HepG2 (cell line): ENCODE measurements at regions not wholly inside any gene's neighbourhood (a gene's known extent, or its start where the extent isn't known, plus 50 kb on each side); places are given as distances from the start of the nearest gene placed in this dataset.
A peak's percentile ranks its signal among the peaks of the same experiment; 100 is the strongest.

Experiments
- CAMTA2 ChIP-seq: sonication (generic); formaldehyde crosslinking; IDR thresholded peaks from 2 replicates; pipeline ENCODE4 v1.4.0; 2020; ENCODE audit warnings: mild to moderate bottlenecking, missing genetic modification reagents, borderline replicate concordance
- DZIP1 ChIP-seq: sonication (generic); formaldehyde crosslinking; IDR thresholded peaks from 2 replicates; pipeline ENCODE4 v1.5.0; 2020; ENCODE audit warnings: mild to moderate bottlenecking, missing genetic modification reagents
- E2F5 ChIP-seq: sonication (generic); formaldehyde crosslinking; conservative IDR thresholded peaks from 2 replicates; pipeline ENCODE4 v1.4.0; 2020; ENCODE audit warnings: missing genetic modification reagents
- GABPA ChIP-seq, 2 experiments: IDR thresholded peaks; 2 replicates each; pipeline ENCODE4 v1.6.1; 2011 to 2016; ENCODE audit warnings: low read depth in 2 of 2, low read length in 1 of 2, missing biosample characterization in 1 of 2, missing genetic modification characterization in 1 of 2
- HNRNPL ChIP-seq: fragments of 200-400 bp; formaldehyde crosslinking; IDR thresholded peaks from 2 replicates; pipeline ENCODE4 v1.6.1; 2017; ENCODE audit warnings: mild to moderate bottlenecking, low read depth, low read length
- NFE2L1 ChIP-seq: sonication (generic); formaldehyde crosslinking; IDR thresholded peaks from 2 replicates; pipeline ENCODE4 v1.4.0; 2020; ENCODE audit warnings: missing genetic modification reagents, mild to moderate bottlenecking, borderline replicate concordance
- POGZ ChIP-seq: sonication (generic); formaldehyde crosslinking; IDR thresholded peaks from 2 replicates; pipeline ENCODE4 v1.4.0; 2020; ENCODE audit warnings: mild to moderate bottlenecking, missing genetic modification reagents
- SIN3A ChIP-seq: IDR thresholded peaks from 2 replicates; pipeline ENCODE4 v1.6.1; 2011; ENCODE audit warnings: low read depth, mild to moderate bottlenecking, control low read depth, low read length, borderline replicate concordance
- TARDBP ChIP-seq: sonication (generic); formaldehyde crosslinking; IDR thresholded peaks from 2 replicates; pipeline ENCODE4 v1.8.0; 2022; ENCODE audit warnings: mild to moderate bottlenecking, missing genetic modification reagents
- ZBTB25 ChIP-seq: IDR thresholded peaks from 2 replicates; pipeline ENCODE4 v1.6.1; 2018; ENCODE audit warnings: missing genetic modification reagents
- ZEB1 ChIP-seq: IDR thresholded peaks from 2 replicates; pipeline ENCODE4 v1.6.1; 2012; ENCODE audit warnings: mild to moderate bottlenecking, low read depth, inconsistent platforms; ENCODE audit not compliant: insufficient replicate concordance
- ZFAT ChIP-seq: sonication (generic); formaldehyde crosslinking; conservative IDR thresholded peaks from 2 replicates; pipeline ENCODE4 v1.8.1; 2023; ENCODE audit warnings: missing genetic modification reagents, inconsistent platforms
- ZFP36L2 ChIP-seq: sonication (generic); formaldehyde crosslinking; IDR thresholded peaks from 2 replicates; pipeline ENCODE4 v1.4.0; 2020; ENCODE audit warnings: missing genetic modification reagents
- ZNF574 ChIP-seq: sonication (generic); formaldehyde crosslinking; IDR thresholded peaks from 2 replicates; pipeline ENCODE4 v1.4.0; 2020; ENCODE audit warnings: missing genetic modification reagents
- ZZZ3 ChIP-seq: sonication (generic); formaldehyde crosslinking; IDR thresholded peaks from 2 replicates; pipeline ENCODE4 v1.4.0; 2020; ENCODE audit warnings: missing genetic modification reagents, mild to moderate bottlenecking, borderline replicate concordance
- TF ChIP-seq, protein P1 (sequence below): sonication (generic); formaldehyde crosslinking; IDR thresholded peaks from 2 replicates; pipeline ENCODE4 v1.5.1; 2020; ENCODE audit warnings: mild to moderate bottlenecking, missing genetic modification reagents, moderate library complexity
- TF ChIP-seq, protein P2 (sequence below): sonication (generic); formaldehyde crosslinking; IDR thresholded peaks from 2 replicates; pipeline ENCODE4 v1.9.0; 2021; ENCODE audit warnings: missing genetic modification reagents, borderline replicate concordance

GRCh38 chr5:139745132-139745799 lies 50.3 kb upstream of the PSD2 start (continued):
- no peak for TF ChIP-seq ZNF574 (CRISPR knock-in tag)
- TF ChIP-seq TARDBP (CRISPR knock-in tag), result no peak
- no peak for TF ChIP-seq NFE2L1 (CRISPR knock-in tag)
- TF ChIP-seq E2F5 (CRISPR knock-in tag), result no peak
- TF ChIP-seq ZFAT (CRISPR knock-in tag), result no peak
- no peak for TF ChIP-seq ZZZ3 (CRISPR knock-in tag)
- TF ChIP-seq, protein P1, sequence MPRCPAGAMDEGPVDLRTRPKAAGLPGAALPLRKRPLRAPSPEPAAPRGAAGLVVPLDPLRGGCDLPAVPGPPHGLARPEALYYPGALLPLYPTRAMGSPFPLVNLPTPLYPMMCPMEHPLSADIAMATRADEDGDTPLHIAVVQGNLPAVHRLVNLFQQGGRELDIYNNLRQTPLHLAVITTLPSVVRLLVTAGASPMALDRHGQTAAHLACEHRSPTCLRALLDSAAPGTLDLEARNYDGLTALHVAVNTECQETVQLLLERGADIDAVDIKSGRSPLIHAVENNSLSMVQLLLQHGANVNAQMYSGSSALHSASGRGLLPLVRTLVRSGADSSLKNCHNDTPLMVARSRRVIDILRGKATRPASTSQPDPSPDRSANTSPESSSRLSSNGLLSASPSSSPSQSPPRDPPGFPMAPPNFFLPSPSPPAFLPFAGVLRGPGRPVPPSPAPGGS, result no peak
- no peak for TF ChIP-seq GABPA (IDR thresholded peaks at IDR 0.05; ENCODE audit: low read depth, low read length)
- TF ChIP-seq GABPA (CRISPR knock-in tag; IDR thresholded peaks at IDR 0.05; ENCODE audit: low read depth), result no peak
- no peak for TF ChIP-seq DZIP1
- TF ChIP-seq CAMTA2 (CRISPR knock-in tag), result no peak
- no peak for TF ChIP-seq ZBTB25 (CRISPR knock-in tag)
- TF ChIP-seq POGZ (CRISPR knock-in tag), result peak; percentile 10; the same call in 1 of the 2 replicates
- TF ChIP-seq HNRNPL, result peak; percentile 43; the same call in 1 of the 2 replicates
- TF ChIP-seq ZEB1, result no peak
- TF ChIP-seq, protein P2, sequence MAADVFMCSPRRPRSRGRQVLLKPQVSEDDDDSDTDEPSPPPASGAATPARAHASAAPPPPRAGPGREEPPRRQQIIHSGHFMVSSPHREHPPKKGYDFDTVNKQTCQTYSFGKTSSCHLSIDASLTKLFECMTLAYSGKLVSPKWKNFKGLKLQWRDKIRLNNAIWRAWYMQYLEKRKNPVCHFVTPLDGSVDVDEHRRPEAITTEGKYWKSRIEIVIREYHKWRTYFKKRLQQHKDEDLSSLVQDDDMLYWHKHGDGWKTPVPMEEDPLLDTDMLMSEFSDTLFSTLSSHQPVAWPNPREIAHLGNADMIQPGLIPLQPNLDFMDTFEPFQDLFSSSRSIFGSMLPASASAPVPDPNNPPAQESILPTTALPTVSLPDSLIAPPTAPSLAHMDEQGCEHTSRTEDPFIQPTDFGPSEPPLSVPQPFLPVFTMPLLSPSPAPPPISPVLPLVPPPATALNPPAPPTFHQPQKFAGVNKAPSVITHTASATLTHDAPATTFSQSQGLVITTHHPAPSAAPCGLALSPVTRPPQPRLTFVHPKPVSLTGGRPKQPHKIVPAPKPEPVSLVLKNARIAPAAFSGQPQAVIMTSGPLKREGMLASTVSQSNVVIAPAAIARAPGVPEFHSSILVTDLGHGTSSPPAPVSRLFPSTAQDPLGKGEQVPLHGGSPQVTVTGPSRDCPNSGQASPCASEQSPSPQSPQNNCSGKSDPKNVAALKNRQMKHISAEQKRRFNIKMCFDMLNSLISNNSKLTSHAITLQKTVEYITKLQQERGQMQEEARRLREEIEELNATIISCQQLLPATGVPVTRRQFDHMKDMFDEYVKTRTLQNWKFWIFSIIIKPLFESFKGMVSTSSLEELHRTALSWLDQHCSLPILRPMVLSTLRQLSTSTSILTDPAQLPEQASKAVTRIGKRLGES, result no peak
- peak; percentile 36; the same call in 1 of the 2 replicates for TF ChIP-seq SIN3A
- TF ChIP-seq ZFP36L2 (CRISPR knock-in tag), result no peak
